ENCODE measurements at regions not wholly inside any gene's neighbourhood (a gene's known extent, or its start where the extent isn't known, plus 50 kb on each side); places are given as distances from the start of the nearest gene placed in this dataset.

- DNase-seq, result no peak
- peak overlapping the region; percentile 70 for H3K4me3 Mint-ChIP-seq (ENCODE audit: unreplicated experiment)
- intact Hi-C loops (cut with micrococcal nuclease; ENCODE audit: unreplicated experiment), result loop anchor here (5.0 kb wide), 1 partner anchor 197 kb away; no protein-coding TSS in a partner anchor
- H3K36me3 ChIP-seq (ENCODE audit: control insufficient read depth, insufficient read depth, low read length), result no peaks in the 10 kb centered on the region
- ChIA-PET CTCF (no interaction called here), POLR2A (no interaction called here)
- no peak overlapping the region for H3K27ac Mint-ChIP-seq (ENCODE audit: unreplicated experiment)
- no peak for TF ChIP-seq CTCF (IDR thresholded peaks at IDR 0.05; ENCODE audit: insufficient read depth in 1 of 2, low read depth in 1 of 2, low read length in 1 of 2, severe bottlenecking in 1 of 2, unreplicated experiment in 1 of 2)
- no peaks in the 10 kb centered on the region for H3K9me3 ChIP-seq
- no peaks in the 10 kb centered on the region for H3K9me3 Mint-ChIP-seq (ENCODE audit: unreplicated experiment)
- H3K36me3 Mint-ChIP-seq (ENCODE audit: insufficient read depth, unreplicated experiment), result peaks cover 6% of the 10 kb centered on the region
- H3K4me1 Mint-ChIP-seq (ENCODE audit: low read depth, unreplicated experiment), result no peaks in the 10 kb centered on the region
- peaks cover 2% of the 10 kb centered on the region; the same call in 1 of the 2 replicates for H3K27me3 ChIP-seq (replicated peaks; ENCODE audit: control insufficient read depth, insufficient read depth, low read length)
- peak overlapping the region; percentile 64 for H3K4me3 ChIP-seq (ENCODE audit: low read depth, low read length)
- no TSS peak for BruUV-seq (replicated peaks)
- H3K4me1 ChIP-seq, result no peaks in the 10 kb centered on the region
- H3K27me3 Mint-ChIP-seq (ENCODE audit: insufficient read depth, unreplicated experiment), result peaks cover 5% of the 10 kb centered on the region
Observed at GRCh38 chr3:43999728-44000319, 241.9 kb upstream of the TOPAZ1 start.

- Mint-ChIP-seq H3K9me3 (ENCODE audit: unreplicated experiment) (no peaks in the 10 kb centered on the region), H3K36me3 (ENCODE audit: insufficient read depth, unreplicated experiment) (peaks cover 6% of the 10 kb centered on the region), H3K27ac (ENCODE audit: unreplicated experiment) (no peak overlapping the region), H3K4me1 (ENCODE audit: low read depth, unreplicated experiment) (no peaks in the 10 kb centered on the region), H3K27me3 (ENCODE audit: insufficient read depth, unreplicated experiment) (peaks cover 3% of the 10 kb centered on the region), H3K4me3 (ENCODE audit: unreplicated experiment) (no peak overlapping the region)
- H3K27me3 ChIP-seq (replicated peaks; ENCODE audit: control insufficient read depth, insufficient read depth, low read length), result peaks cover 2% of the 10 kb centered on the region; the same call in 1 of the 2 replicates
- no peak overlapping the region for H3K4me3 ChIP-seq (ENCODE audit: low read depth, low read length)
- DNase-seq, result no peak
- no peaks in the 10 kb centered on the region for H3K9me3 ChIP-seq
- no peaks in the 10 kb centered on the region for H3K36me3 ChIP-seq (ENCODE audit: control insufficient read depth, insufficient read depth, low read length)
- TF ChIP-seq CTCF (IDR thresholded peaks at IDR 0.05; ENCODE audit: insufficient read depth in 1 of 2, low read depth in 1 of 2, low read length in 1 of 2, severe bottlenecking in 1 of 2, unreplicated experiment in 1 of 2), result no peak
- ChIA-PET CTCF (interaction anchor here (0.7 kb wide), 1 partner anchor 761 kb away, joined by 4 read pairs; no protein-coding TSS in a partner anchor), POLR2A (no interaction called here)
- H3K4me1 ChIP-seq, result no peaks in the 10 kb centered on the region
- intact Hi-C loops (cut with micrococcal nuclease; ENCODE audit: unreplicated experiment), result no loop called here
- no TSS peak for BruUV-seq (replicated peaks)
Observed at GRCh38 chr3:44000586-44000985, 241.1 kb upstream of the TOPAZ1 start.

GRCh38 chr3:44001072-44001471 is 240.6 kb upstream of the TOPAZ1 start:
- Mint-ChIP-seq H3K4me3 (ENCODE audit: unreplicated experiment) (no peak overlapping the region), H3K27ac (ENCODE audit: unreplicated experiment) (no peak overlapping the region), H3K4me1 (ENCODE audit: low read depth, unreplicated experiment) (no peaks in the 10 kb centered on the region), H3K27me3 (ENCODE audit: insufficient read depth, unreplicated experiment) (peaks cover 3% of the 10 kb centered on the region), H3K9me3 (ENCODE audit: unreplicated experiment) (no peaks in the 10 kb centered on the region), H3K36me3 (ENCODE audit: insufficient read depth, unreplicated experiment) (peaks cover 6% of the 10 kb centered on the region)
- TF ChIP-seq CTCF (IDR thresholded peaks at IDR 0.05; ENCODE audit: insufficient read depth in 1 of 2, low read depth in 1 of 2, low read length in 1 of 2, severe bottlenecking in 1 of 2, unreplicated experiment in 1 of 2), result no peak
- CTCF ChIA-PET, result interaction anchor here (0.7 kb wide), 1 partner anchor 761 kb away, joined by 4 read pairs; no protein-coding TSS in a partner anchor
- BruUV-seq (replicated peaks), result no TSS peak
- no peak for DNase-seq
- Histone ChIP-seq H3K4me1 (no peaks in the 10 kb centered on the region), H3K9me3 (no peaks in the 10 kb centered on the region), H3K4me3 (ENCODE audit: low read depth, low read length) (no peak overlapping the region), H3K36me3 (ENCODE audit: control insufficient read depth, insufficient read depth, low read length) (no peaks in the 10 kb centered on the region), H3K27me3 (replicated peaks; ENCODE audit: control insufficient read depth, insufficient read depth, low read length) (peaks cover 2% of the 10 kb centered on the region; the same call in 1 of the 2 replicates)
- intact Hi-C loops (cut with micrococcal nuclease; ENCODE audit: unreplicated experiment), result no loop called here
- POLR2A ChIA-PET, result no interaction called here

All from Caco-2 (cell line).